ENCODE measurements at regions not wholly inside any gene's neighbourhood (a gene's known extent, or its start where the extent isn't known, plus 50 kb on each side); places are given as distances from the start of the nearest gene placed in this dataset.

- Histone ChIP-seq H3K56ac (ENCODE audit: extremely low read depth, insufficient read depth, low read length) (no peak overlapping the region), H3K27me3 (ENCODE audit: control insufficient read depth, insufficient read depth, low read length) (no peaks in the 10 kb centered on the region), H2BK15ac (ENCODE audit: low read depth, low read length) (no peak overlapping the region), H2BK120ac (ENCODE audit: low read depth, low read length) (no peak overlapping the region), H4K20me1 (ENCODE audit: insufficient read depth, low read length) (no peaks in the 10 kb centered on the region), H3K4me2 (ENCODE audit: low read depth, low read length) (no peak overlapping the region), H2BK20ac (ENCODE audit: low read depth, low read length) (no peak overlapping the region), H3K4ac (ENCODE audit: low read depth, low read length) (no peak overlapping the region), H3K9me1 (ENCODE audit: insufficient read depth, low read length) (no peaks in the 10 kb centered on the region), H2BK5ac (ENCODE audit: low read depth, low read length, poor library complexity, severe bottlenecking) (no peak overlapping the region), H2AK9ac (replicated peaks; ENCODE audit: low read depth, low read length, poor library complexity) (no peak overlapping the region), H4K91ac (ENCODE audit: insufficient read depth, low read depth, low read length) (no peak overlapping the region), H3K27ac (ENCODE audit: insufficient read depth, low read length) (no peak overlapping the region), H3K9me3 (ENCODE audit: control insufficient read depth, insufficient read depth, low read length) (no peaks in the 10 kb centered on the region), H3K23ac (ENCODE audit: low read depth, low read length) (no peak overlapping the region), H4K8ac (ENCODE audit: low read depth in 2 of 2, low read length in 2 of 2) (no peak overlapping the region), H3K14ac (replicated peaks; ENCODE audit: low read depth, low read length) (no peak overlapping the region), H3K4me3 (ENCODE audit: insufficient read depth, low read depth, low read length) (no peak overlapping the region), H3K18ac (ENCODE audit: low read depth, low read length) (no peak overlapping the region), H3K9ac (ENCODE audit: low read depth, low read length) (no peak overlapping the region), H3K36me3 (ENCODE audit: control insufficient read depth, insufficient read depth, low read length) (no peaks in the 10 kb centered on the region), H3K79me1 (ENCODE audit: low read depth in 1 of 2, low read length in 2 of 2) (no peaks in the 10 kb centered on the region), H4K5ac (ENCODE audit: low read depth, low read length) (no peak overlapping the region), H2AK5ac (ENCODE audit: low read depth, low read length) (no peak overlapping the region), H2AFZ (replicated peaks; ENCODE audit: low read length, poor library complexity) (no peak overlapping the region), H3K4me1 (ENCODE audit: control insufficient read depth, insufficient read depth, low read length) (peaks cover 2% of the 10 kb centered on the region; the same call in 1 of the 2 replicates)
- in situ Hi-C loops (cut with MboI; ENCODE audit: low sequenced_read_pairs) (no loop called here), intact Hi-C loops (cut with micrococcal nuclease) (no loop called here), dilution Hi-C loops (cut with HindIII; ENCODE audit: low sequenced_read_pairs, unreplicated experiment) (no loop called here)
- no CpG with 5 or more reads among the region's 2 CpGs for WGBS, 2 experiments (ENCODE audit: extremely low coverage in 2 of 2, insufficient read length in 1 of 2)
- no peak for DNase-seq
- BruUV-seq (replicated peaks), result no TSS peak
- ATAC-seq (ENCODE audit: low read depth), result no peak
- CTCF ChIA-PET, result no interaction called here
- POLR2A ChIA-PET (ENCODE audit: unreplicated experiment), result no interaction called here
- TF ChIP-seq POLR2A (IDR thresholded peaks at IDR 0.05; ENCODE audit: low read depth, low read length) (no peak), RAD21 (IDR thresholded peaks at IDR 0.05; ENCODE audit: low read length) (no peak), ELK1 (IDR thresholded peaks at IDR 0.05; ENCODE audit: borderline replicate concordance, low read depth, low read length) (no peak), MAZ (IDR thresholded peaks at IDR 0.05; ENCODE audit: borderline replicate concordance, low read depth, low read length) (no peak), FOS (IDR thresholded peaks at IDR 0.05; ENCODE audit: low read depth, low read length) (no peak)
Measured at GRCh38 chr16:65323655-65324237, 201.9 kb upstream of the CDH11 start.
